ENCODE measurements at regions not wholly inside any gene's neighbourhood (a gene's known extent, or its start where the extent isn't known, plus 50 kb on each side); places are given as distances from the start of the nearest gene placed in this dataset.
"Not testable (repeated sequence)": the region's sequence is repeated elsewhere in the genome, so short reads cannot be mapped to it uniquely, and the experiment has no call there.

DNA sequence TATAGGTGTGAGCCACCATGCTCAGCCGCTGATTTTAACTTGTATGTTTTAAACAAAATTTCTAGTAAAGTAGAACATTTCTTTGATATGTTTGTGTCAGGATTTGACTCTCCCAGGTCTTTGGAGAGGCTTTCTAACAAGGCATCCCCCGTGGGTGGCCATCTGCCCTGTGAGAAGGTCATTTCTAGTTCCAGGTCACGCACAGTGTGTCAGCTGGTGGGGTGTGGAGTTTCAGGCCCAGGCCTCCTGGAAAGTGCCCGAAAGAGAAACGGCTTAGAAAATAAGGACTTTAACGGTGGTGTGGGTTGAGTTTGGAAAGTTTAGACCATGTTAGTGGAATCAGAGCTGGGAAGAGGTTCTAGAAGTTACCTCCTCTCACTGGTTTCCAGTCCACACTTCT is 61.0 kb downstream of the SPDYE17 start:
- not testable (repeated sequence) for DNase-seq

DNA sequence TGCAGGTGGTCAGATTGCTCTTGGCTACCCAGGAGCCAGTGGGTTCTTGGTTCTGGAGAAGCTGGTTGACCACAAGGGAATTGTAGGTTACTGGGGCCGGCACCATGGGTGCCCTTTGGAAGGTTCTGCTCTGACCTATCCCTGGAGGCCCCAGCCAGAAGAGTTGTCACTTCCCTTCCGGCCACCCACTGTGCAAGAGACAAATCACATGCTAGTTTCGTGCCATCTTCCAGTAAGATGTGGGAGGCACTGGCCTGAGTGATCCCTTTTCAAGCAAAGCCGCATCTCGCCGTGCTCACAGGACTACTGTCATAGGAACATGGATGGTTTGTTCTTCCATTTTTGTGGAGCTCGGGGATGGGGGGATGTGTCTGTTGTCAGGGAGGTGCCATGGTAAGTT is 62.3 kb downstream of the SPDYE17 start:
- not testable (repeated sequence) for DNase-seq

DNA sequence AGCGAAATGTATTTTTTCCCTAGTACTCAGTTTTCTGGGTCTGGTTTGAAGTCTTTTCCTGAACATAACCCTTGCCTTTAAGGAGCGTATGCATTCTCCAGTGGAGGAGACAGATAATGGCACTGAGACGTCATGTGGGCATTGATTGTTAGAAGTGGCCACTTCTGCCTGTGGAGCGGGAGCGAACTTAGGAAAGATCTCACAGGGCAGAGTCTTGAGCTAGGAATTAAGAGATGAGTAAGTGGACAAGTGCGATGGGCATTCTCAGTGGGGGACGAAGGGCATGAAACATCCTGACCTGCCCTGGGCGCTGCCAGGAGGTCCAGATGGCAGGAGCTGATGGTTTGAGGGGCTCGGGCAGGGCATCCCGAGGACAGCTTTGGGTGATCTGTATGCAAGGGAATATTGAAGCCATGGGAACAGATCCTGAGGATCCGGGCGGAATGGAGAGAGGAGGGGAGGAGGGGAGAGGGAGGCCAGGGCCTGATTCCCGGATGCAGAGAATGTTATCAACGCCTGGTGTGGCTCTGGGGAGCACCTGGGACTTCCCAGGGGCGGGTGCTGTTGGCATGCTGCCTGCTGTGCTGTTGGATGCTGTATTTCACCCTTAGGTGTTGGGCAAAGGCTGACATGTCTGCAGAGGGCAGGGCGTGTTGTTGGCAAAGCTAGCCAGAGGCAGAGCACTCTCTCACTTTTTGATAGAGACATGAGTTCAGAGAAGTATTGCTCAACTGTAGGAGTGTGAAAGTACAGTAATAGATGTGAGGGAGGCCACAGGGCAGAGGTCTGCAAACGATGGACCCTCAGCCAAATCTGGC is 66.2 kb downstream of the SPDYE17 start:
- DNase-seq = not testable (repeated sequence)

DNA sequence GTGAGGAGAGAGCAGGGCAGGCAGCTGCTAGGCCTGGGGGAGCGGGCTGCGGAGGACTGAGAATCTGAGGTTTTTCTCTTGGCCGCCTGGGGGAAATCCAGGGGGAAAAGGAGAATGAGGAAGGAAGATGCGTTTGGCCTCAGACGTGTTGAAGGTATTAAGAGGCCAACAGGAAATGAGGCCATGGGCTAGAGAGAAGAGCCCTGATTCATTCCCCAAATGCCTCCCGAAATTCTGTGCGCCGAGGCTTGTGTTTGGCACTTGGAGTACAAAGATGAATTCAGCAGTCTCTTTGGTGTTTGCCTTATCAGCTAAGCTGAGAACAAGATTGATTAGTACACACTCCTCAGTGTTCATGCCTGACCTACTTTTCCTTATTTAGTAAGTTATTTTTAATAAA is 68.1 kb downstream of the SPDYE17 start:
- not testable (repeated sequence) for DNase-seq

DNA sequence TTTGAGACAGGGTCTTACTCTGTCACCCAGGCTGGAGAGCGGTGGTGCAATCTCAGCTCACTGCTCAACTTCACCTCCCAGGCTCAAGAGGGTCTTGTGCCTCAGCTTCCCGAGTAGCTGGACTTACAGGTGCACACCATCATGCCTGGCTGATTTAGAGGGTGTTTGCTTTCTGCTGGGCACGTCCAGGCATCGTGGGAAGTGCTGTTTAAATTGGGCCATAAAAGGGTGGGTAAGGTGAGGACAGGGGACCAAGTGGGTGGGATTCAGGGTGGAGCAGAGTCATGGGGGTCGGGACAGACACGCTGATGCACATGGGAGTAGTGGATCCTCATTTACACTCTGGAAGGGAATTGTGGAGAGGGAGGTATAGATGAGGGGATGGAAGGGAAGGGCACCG is 69.1 kb downstream of the SPDYE17 start:
- DNase-seq = not testable (repeated sequence)

DNA sequence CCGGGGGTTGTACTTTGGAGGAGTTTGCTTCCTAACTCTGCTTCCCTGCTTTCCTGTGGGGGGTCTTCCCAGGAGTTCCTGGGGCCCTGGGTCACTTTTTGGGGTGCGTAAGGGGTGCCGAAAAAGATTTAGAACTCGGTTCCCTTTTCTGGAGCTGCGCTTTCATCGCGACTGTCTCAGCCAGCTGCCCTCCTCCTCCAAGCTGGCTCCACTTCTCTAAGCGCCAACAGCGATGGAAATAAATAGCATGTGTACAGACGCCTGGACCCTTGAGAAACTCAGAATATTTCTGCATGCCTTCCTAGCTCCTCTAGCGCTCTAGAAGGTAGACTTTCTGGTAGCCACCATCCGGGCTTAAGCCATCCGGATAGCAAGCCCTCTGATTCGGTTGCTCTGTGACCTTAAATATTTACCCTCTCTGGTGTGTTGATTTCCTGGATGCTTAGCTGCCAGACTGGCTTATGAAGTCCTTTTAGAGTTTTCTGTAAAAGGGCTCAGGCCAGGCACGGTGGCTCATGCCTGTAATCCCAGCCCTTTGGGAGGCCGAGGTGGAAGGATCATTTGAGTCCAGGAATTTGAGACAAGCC is 71.7 kb downstream of the SPDYE17 start:
- not testable (repeated sequence) for DNase-seq

DNA sequence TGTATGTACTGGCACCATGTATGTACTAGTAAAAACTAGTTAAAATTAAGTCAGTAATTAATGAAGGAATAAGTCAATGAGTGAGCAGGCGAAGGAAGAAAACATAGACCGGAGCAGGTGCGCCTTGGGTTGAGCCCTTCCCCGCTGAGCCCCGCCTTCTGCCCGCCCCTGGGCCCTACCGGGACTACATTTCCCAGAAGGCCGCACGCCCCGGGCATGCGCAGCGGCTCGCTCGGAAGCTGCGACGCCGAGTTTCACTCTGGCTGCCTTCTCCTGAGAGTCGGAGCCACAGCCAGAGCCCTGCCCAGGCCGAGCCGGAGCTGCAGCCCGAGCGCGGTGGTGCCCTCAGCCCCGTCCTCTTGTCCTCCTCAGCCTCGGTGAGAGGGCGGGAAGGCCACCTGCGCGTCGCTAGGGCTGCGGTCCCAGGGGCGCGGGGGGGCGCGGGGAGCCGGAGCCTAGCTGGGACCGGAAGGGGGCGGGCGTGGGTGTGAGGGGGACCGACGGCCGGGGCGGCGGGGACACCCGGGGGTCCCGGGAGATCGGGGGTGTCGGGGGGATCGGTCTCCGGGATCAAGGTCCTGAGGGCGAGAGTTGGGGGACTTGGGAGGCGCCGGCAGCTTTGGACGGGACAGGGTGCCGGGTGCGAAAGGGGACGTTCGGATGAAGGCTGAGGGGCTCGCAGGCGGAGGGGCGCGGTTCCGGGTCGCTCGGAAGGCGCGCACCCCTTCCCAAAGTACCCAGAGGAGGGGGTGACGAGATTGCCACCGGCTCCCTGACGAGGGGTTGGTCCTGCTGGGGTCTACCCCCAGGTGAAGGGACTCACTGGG is 72.4 kb downstream of the SPDYE17 start:
- not testable (repeated sequence) for DNase-seq

DNA sequence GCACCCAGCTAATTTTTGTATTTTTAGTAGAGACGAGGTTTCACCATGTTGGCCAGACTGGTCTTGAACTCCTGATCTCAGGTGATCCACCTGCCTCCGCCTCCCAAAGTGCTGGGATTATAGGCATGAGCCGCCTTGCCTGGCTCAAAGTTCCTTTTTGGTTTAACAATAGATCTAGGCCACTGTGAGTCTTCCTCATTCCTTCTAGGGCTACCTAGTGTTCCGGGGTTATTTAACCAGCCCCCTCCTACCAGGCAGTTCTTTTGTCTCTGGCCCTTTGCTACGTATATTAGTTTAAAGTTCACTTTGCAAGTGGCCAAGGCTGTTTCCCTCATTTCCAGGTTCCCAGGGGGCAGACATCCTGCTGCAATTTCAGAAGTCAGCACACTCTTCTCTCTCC is 75.6 kb downstream of the SPDYE17 start:
- not testable (repeated sequence) for DNase-seq

DNA sequence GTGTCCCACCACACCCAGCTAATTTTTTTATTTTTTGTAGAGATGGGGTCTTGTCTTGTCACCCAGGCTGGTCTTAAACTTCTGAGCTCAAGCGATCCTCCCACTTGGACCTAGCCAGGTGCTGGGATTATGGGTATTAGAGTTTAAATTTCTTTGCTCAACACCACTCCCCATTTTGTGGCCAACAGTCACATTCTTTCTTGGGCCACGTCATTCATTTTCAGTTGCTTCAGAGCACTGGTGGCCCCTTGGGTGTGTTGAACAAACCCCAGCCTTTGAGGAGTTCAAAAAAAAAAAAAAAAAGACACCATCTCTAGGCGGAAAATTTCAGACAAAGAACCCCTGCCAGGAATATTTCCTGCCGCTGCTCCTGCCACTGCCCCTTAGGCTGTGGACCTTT is 77.0 kb downstream of the SPDYE17 start:
- not testable (repeated sequence) for DNase-seq

DNA sequence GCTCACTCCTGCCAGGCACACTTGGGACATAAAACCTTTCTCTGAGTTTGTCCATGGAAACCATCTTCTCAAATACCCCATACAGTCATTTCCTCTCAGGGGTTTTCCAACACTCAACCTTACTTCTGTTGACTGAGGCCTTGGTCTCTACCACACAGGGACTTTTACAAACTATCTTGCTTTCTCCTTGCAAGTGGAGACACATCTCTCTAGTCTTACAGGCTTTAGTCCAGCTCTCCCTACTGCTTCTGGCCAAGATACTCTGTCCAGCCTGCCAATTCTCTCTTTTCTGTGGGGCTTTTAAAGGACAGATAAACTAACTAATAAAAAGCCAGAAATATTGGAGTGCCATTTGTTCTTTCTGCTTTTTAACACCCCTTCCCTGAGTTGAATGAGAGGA is 87.6 kb downstream of the SPDYE17 start:
- not testable (repeated sequence) for DNase-seq

DNA sequence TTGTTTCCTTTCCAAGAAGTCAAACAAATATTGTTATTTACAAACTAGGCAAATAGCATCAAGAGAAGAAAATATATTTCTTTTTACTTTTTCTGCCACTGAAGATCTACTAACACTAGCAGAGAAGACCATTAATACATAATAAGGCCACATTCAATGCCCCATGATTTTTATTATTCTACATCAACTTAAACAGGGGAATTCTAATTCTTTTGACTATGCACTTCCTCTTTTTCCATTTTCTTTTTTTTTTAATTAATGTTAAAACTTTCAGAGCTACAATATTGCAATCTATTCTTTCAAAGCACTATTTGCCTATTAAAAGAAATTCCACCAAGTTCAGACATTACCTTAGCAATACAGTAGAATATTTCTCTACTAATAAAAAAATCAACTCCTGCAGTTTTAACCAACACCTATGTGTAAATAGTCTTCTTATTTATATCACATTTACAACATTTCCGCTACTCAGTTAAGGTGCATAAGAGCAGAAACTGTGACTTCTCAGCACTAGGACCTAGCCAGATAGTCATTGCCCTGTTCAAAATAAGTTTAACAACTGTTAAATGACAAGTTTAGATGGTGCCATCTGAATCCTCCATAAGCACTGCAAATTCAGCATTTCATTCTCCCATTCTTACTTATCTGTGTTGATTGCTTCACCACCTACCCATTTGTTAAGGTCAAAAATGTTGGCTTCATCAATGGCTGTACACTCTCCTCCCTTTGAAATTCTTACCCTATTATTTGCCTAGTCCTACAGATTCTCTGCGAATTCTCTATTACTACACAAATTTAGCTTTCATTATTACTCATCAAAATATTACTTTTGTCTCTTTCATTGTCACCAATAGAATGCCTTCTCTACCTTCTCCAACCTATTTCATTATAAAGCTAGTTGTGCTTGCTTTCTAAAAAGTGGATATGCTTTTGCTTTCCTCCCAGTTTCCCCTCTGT is 90.1 kb downstream of the SPDYE17 start:
- DNase-seq = not testable (repeated sequence)

DNA sequence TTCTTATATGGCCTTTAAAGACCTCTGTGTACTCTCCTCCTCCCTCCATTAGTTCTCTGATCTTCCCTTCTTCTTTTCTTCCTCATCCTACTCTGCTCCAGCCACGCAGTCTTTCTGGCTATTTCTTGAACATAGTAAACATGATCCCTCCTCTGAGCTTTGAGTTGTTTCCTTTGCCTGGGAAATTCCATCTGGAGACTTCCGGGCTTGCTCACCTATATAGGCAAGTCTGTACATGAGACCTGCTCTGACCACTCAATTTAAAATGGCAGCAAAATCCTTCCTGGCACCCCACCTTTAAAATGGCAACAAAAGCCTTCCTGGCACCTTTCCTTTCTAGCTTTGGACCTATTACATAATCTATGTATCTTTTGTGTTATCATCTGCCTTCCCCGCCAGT is 94.4 kb downstream of the SPDYE17 start:
- not testable (repeated sequence) for DNase-seq

DNA sequence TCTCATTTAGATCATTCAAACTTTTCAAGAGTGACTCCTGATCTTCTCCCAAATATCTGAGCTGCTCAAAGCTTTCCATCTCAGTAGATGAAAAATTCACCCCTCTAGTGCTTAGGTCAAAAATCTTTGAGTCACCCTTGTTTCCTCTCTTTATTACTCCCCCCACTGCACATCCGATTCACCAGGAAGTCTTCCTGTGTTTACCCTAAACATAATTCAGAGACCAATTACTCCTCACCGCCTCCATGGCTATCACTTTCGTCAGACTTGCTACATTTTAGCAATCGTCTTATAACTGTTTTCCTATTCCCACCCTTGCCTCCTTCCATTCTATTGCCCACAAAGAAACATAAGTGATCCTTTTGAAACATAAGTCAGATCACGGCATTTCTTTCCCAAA is 94.8 kb downstream of the SPDYE17 start:
- DNase-seq = not testable (repeated sequence)

DNA sequence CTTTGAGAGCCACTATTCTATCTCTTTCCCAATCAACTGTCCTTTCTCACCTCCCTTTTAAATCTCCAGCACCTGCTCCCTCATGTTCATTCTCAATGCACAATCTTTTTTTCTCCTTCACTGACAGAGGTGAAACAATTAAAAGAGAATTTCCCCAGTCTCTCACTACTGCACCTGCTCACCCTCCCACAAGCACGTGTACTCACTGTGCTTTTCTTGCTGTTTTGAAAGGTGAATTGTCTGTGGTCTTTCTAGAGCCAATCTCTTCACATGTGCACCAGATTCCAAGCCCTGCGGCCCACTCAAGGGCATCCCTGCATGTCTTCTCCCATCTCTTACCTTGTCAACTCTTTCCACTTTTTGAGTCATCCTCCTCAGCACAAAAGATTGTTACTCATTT is 95.8 kb downstream of the SPDYE17 start:
- not testable (repeated sequence) for DNase-seq

DNA sequence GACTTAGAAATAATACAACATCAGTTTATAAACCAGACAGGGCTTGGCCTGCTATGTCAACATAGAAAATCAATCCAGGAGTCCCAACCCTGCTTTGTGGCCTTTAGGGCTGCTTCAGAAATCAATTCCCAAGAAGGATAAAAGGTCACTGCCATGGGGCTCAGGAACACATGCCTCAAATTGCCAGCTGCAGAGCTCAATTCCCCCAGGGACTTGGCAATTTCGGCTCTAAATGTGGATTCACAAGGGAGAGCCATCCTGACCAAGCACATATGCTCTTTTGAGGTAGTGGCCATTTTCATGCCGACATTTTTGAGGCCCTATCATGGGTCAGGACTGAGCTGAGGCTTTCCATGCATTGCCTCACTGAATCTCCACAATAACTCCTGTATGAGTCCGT is 97.5 kb downstream of the SPDYE17 start:
- not testable (repeated sequence) for DNase-seq

DNA sequence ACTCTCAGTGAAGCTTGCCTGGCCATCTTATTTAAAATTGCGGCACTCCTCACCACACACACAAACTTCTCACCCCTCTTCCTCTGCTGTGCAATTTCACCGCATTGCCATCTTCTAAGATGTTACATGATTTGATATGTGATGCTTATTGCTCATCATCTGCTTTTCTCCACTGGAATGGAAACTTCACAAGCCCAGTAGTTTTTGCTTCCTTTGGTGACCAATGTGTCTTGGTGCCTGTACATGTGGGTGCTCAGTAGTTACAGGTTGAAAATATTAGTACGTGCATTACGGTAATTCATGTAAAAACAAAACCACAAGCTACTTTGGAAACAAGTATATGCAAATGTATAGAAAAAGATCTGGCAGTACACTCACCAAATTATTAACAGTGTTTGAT is 99.2 kb downstream of the SPDYE17 start:
- not testable (repeated sequence) for DNase-seq

DNA sequence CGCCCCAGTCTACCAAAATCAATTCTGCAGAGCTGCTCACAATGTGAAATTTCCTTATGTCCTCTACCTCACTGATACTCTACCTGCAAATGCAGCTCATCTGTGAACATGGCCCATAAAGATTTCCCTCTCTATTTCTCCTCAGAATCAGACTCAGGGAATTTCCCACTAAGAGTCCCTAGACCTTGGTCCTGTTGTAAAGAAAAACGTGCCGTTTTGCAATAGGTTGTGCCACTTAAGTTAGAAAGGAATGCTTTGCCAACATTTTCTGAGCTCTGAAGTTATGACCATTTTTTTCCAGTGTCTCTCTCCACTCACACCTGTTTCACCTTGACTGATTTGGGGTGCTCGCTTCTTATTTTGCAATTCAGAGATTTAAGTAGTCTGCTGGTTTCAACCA is 100.7 kb downstream of the SPDYE17 start:
- not testable (repeated sequence) for DNase-seq

DNA sequence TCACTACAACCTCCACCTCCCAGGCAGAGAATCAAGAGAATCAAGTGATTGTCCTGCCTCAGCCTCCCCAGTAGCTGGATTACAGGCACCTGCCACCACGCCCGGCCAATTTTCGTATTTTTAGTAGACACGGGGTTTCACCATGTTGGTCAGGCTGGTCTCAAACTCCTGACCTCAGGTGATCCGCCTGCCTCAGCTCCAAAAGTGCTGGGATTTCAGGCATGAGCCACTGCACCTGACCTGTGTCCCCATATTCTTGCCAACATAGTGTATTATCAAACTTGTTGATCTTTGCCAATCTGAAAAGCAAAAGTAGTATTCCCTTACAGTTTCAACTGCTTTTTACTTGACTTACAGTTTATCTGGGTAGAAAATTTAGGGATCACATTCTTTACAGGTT is 101.7 kb downstream of the SPDYE17 start:
- not testable (repeated sequence) for DNase-seq

DNA sequence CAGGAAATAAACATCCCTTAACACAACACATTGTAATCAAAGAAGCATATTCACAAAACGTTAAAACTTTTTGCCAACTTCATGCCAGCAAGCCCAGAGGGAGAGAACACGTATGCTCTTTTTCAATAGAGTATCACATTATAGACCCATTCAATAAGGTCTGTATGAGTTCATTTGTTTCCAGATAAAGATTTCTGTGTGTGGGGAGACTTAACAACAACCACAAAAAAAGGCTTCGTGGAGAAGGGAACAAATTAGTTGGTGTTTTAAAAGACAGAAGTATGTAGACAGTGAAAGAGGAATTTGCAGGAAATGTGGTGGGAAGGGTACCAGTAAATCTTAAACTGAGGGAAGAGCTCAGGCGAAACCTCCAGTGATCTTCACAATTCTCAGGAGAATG is 103.4 kb downstream of the SPDYE17 start:
- not testable (repeated sequence) for DNase-seq

DNA sequence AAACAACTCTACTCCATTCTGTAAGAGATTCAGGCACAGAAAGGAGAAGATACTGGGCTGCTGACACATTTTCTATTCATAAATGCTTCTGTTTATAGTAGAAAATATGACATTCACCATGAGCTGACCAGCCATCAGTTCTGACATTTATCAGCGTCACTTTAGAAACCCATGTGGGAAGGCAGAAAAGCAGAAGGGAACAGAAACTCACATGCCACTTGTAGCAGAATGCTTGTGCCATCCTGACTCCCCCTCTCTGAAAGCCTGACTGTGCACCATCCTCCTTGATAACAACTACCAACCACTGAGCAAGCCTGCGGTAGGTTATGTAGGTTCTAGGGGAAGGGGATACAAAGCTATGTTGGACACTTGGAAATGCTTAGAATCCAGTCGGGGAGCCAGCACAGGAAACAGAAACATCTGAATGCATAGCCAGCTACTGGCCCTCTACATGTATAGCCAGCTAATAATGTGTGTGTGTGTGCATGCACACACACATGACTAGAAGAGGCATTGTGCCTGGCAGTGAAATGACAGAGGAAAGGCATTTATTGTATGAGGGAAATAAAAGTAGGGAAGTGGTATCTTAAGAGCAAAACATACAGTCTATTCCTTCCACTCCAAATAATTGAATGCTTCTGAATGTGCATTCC is 104.3 kb downstream of the SPDYE17 start:
- not testable (repeated sequence) for DNase-seq

DNA sequence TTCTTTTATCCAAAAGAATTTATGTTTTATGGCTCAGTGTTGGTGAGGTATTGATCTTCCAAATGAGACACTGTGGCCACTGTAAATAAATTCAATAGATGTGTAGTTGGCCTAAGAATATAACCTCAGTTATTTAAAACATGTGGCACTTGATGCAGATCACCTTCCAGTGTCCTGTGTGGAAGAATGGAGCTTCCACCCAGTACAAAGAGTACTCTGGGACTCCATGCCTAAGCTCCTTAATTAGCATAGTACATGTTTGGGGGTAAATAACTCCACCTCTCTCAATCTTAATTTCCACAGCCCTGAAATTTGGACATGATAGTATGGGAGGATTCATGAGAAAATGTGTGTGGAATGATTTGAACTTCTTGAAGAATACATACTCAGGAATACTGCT is 105.7 kb downstream of the SPDYE17 start:
- not testable (repeated sequence) for DNase-seq

DNA sequence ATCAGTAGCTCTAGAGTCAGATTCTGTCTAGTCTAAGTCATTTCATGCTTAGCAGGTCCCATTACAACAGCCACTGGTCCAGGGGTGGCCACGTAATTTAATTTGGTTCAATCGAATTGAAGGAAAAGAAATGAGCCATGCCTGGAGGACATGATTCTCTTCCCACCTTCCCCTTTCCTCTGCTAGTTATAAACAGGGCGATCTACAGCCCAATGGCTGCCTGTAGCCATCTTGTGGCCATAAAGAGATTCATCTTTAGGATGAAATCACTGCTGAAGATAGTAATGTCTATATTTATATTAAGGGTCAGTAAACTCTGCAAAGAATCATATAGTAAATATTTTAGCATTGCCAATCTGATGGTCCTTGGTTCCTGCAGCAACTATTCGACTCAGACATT is 107.4 kb downstream of the SPDYE17 start:
- not testable (repeated sequence) for DNase-seq

Measured in NCI-H226 (cell line).